MCF 10A (cell line): ENCODE measurements at regions not wholly inside any gene's neighbourhood (a gene's known extent, or its start where the extent isn't known, plus 50 kb on each side); places are given as distances from the start of the nearest gene placed in this dataset.

ENCODE experiments used
- BruUV-seq: library from RNA; stranded (reverse); fragments of 400-500 nt; replicated peaks from 2 replicates; lab custom pipeline; 2021; lab: Mats Ljungman, UMichigan
- CTCF ChIA-PET: fragments of 300-600 bp; sonication (Branson Sonifier 250); formaldehyde crosslinking; extraction: SDS; loops from one replicate; lab custom pipeline; 2021; ENCODE audit warnings: antibody characterized with exemption, inconsistent platforms; lab: Yijun Ruan, JAX
- POLR2A ChIA-PET: fragments of 300-600, 350-650 bp; sonication (Branson Sonifier 250); formaldehyde crosslinking; extraction: SDS; loops from one replicate; lab custom pipeline; 2020; ENCODE audit warnings: antibody characterized with exemption, inconsistent platforms; lab: Yijun Ruan, JAX
- DNase-seq: peaks from one replicate; pipeline ENCODE4 v3.0.0-alpha.2; 2018; ENCODE audit not compliant: unreplicated experiment
- H3K27ac Mint-ChIP-seq: one replicate; pipeline ENCODE4 v1.8.0; 2022; ENCODE audit warnings: mild to moderate bottlenecking, low read depth, mixed read lengths; ENCODE audit not compliant: unreplicated experiment
- H3K27me3 Mint-ChIP-seq: one replicate; pipeline ENCODE4 v1.8.0; 2022; ENCODE audit warnings: mixed read lengths; ENCODE audit not compliant: insufficient read depth, unreplicated experiment
- H3K36me3 Mint-ChIP-seq: one replicate; pipeline ENCODE4 v1.8.0; 2022; ENCODE audit warnings: mild to moderate bottlenecking, moderate library complexity, mixed read lengths; ENCODE audit not compliant: insufficient read depth, unreplicated experiment
- H3K4me1 Mint-ChIP-seq: one replicate; pipeline ENCODE4 v1.8.0; 2022; ENCODE audit warnings: mixed read lengths; ENCODE audit not compliant: insufficient read depth, unreplicated experiment
- H3K4me3 Mint-ChIP-seq: one replicate; pipeline ENCODE4 v1.8.0; 2022; ENCODE audit warnings: mild to moderate bottlenecking, moderate library complexity, mixed read lengths; ENCODE audit not compliant: unreplicated experiment
- H3K9me3 Mint-ChIP-seq: one replicate; pipeline ENCODE4 v1.8.0; 2022; ENCODE audit warnings: mixed read lengths; ENCODE audit not compliant: unreplicated experiment
- CTCF ChIP-seq: fragments of 200-600 bp; IDR thresholded peaks from one replicate; pipeline ENCODE4 v1.8.0; 2022; ENCODE audit warnings: antibody characterized with exemption, mild to moderate bottlenecking; ENCODE audit not compliant: unreplicated experiment
- intact Hi-C: fragments of 100-400 bp; cut with micrococcal nuclease; formaldehyde crosslinking; loops from 2 replicates; pipeline ENCODE4 v1.14.1; 2022

DNA sequence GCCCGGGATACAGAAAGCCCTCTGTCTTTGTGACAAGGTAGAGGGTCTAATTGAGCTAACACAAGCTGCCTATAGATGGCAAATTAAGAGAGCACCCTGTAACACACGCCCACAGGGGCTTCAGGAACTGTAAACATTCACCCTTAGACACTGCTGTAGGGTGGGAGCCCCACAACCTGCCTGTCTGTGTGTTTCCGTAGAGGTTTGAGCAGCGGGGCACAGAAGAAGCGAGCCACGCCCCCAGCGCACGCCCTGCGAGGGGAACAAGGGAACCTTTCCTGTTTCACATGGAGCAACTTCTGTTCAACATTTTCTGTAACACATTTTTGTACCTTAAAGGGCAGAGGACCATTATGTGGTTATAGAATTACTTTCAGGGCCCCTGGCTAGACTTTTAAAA is 231.7 kb upstream of the EXOC2 start:
- DNase-seq: no peak
- ChIA-PET POLR2A (no interaction called here), CTCF (interaction anchor here (1.3 kb wide), 1 partner anchor 9 kb away, joined by 3 read pairs; no protein-coding TSS in a partner anchor)
- no peak for TF ChIP-seq CTCF
- Mint-ChIP-seq H3K4me3 (no peak overlapping the region), H3K27ac (no peak overlapping the region), H3K4me1 (no peaks in the 10 kb centered on the region), H3K27me3 (no peaks in the 10 kb centered on the region), H3K9me3 (peaks cover 8% of the 10 kb centered on the region), H3K36me3 (no peaks in the 10 kb centered on the region)
- no TSS peak for BruUV-seq
- intact Hi-C loops: no loop called here

DNA sequence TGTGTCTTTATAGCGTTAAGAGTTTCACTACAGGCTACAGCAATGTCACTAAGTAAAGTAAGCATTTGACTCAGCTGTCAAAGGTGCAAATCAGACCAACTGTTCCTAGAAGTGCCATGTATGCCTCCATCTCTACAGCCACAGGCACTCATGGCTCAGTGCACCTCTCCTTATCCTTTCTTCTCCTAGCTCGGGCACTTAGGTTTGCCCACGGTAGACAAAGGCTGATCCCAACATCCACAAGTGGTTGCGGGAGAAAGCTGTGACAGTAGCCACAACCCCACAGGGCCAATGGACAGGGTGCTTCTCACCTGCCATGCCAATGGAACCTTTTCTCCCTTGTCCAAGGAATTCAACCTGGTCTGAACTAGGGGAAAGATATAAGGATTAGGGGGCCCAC is 228.5 kb upstream of the EXOC2 start:
- ChIA-PET POLR2A (interaction anchor here (0.6 kb wide), 1 partner anchor 44 kb away, joined by 3 read pairs; no protein-coding TSS in a partner anchor), CTCF (interaction anchor here (1.1 kb wide), 1 partner anchor 415 kb away, joined by 4 read pairs; no protein-coding TSS in a partner anchor)
- intact Hi-C loops: no loop called here
- Mint-ChIP-seq H3K9me3 (peaks cover 15% of the 10 kb centered on the region), H3K36me3 (no peaks in the 10 kb centered on the region), H3K4me3 (no peak overlapping the region), H3K4me1 (no peaks in the 10 kb centered on the region), H3K27ac (no peak overlapping the region), H3K27me3 (no peaks in the 10 kb centered on the region)
- DNase-seq: no peak
- TF ChIP-seq CTCF: no peak
- BruUV-seq: no TSS peak

- TF ChIP-seq CTCF: no peak
These were observed 227.6 kb upstream of the EXOC2 start for GRCh38 chr6:920512-920911.

GRCh38 chr6:919500-919899 is 226.6 kb upstream of the EXOC2 start:
- no peaks in the 10 kb centered on the region for H3K4me1 Mint-ChIP-seq
- H3K9me3 Mint-ChIP-seq: peaks cover 15% of the 10 kb centered on the region
- CTCF ChIA-PET: interaction anchor here (0.8 kb wide), 1 partner anchor 12 kb away, joined by 3 read pairs; no protein-coding TSS in a partner anchor
- no peak overlapping the region for H3K4me3 Mint-ChIP-seq
- intact Hi-C loops: loop anchor here (10.0 kb wide), 1 partner anchor 325 kb away; no protein-coding TSS in a partner anchor
- no TSS peak for BruUV-seq
- H3K36me3 Mint-ChIP-seq: no peaks in the 10 kb centered on the region
- POLR2A ChIA-PET: no interaction called here
- no peak for TF ChIP-seq CTCF
- H3K27me3 Mint-ChIP-seq: no peaks in the 10 kb centered on the region
- no peak overlapping the region for H3K27ac Mint-ChIP-seq
- no peak for DNase-seq

More at GRCh38 chr6:920512-920911, 227.6 kb upstream of the EXOC2 start:
- no peaks in the 10 kb centered on the region for H3K27me3 Mint-ChIP-seq
- no peaks in the 10 kb centered on the region for H3K4me1 Mint-ChIP-seq
- POLR2A ChIA-PET: interaction anchor here (0.6 kb wide), 1 partner anchor 421 kb away, joined by 3 read pairs; no protein-coding TSS in a partner anchor
- H3K4me3 Mint-ChIP-seq: no peak overlapping the region
- no peak for DNase-seq
- H3K27ac Mint-ChIP-seq: no peak overlapping the region
- intact Hi-C loops: no loop called here
- no peaks in the 10 kb centered on the region for H3K36me3 Mint-ChIP-seq
- CTCF ChIA-PET: interaction anchor here (1.1 kb wide), 1 partner anchor 416 kb away, joined by 4 read pairs; no protein-coding TSS in a partner anchor
- no TSS peak for BruUV-seq
- peaks cover 15% of the 10 kb centered on the region for H3K9me3 Mint-ChIP-seq
